GM19467 (cell line): ENCODE measurements at regions not wholly inside any gene's neighbourhood (a gene's known extent, or its start where the extent isn't known, plus 50 kb on each side); places are given as distances from the start of the nearest gene placed in this dataset.
"Not testable (repeated sequence)": the region's sequence is repeated elsewhere in the genome, so short reads cannot be mapped to it uniquely, and the experiment has no call there.

Experiments used
- ATAC-seq: cut with Tn5 transposase; IDR thresholded peaks from one replicate; pipeline ENCODE4 v1.9.1; 2021; ENCODE audit warnings: mild to moderate bottlenecking, moderate library complexity; ENCODE audit not compliant: unreplicated experiment

DNA sequence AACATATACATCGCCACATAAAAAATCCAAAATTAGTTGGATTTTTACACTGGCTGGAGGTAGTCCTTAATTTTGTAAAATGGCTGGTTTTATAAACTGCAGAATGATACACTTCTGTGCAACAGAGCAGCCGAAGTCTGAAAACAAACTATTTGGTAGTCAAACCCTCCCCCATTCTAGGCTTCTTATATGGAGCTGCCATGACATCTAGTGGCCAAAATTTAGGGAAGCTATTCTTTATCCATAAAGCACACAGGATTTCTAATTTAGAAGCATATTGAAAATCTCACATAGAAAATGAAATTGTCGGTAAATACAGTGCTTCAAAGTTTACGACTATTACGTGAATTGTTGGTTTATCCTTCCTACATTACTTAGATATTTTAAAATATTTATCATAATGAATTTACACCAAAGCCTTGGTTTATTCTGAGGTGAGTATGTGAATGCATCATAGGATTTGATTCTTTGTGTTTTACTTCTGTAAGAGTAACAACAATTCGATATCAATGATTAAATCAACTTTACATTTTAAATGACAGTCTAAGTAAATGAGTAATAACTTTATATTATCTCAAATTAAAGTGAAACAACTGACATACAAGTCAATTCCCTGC, 113.4 kb upstream of the FAM241A start:
- no peak for ATAC-seq

DNA sequence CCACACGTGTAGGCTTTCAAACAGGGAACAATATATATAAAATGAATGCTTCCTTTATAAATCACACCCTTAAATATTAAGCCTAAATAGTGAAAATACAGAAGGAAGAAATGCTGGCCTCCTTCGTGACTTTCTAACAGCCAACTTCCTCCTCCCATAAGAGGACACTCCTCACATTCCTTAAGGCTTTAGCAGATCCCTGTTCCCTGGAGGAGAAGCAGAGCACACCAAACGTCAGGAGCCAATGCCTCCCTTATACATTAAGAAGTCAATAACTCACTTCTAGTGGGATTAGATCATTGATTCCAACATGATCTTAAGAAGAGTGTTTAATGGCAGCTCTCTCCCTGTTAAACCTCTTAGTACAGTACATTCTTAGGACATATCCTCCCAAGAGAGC, 108.4 kb upstream of the FAM241A start:
- ATAC-seq = no peak

DNA sequence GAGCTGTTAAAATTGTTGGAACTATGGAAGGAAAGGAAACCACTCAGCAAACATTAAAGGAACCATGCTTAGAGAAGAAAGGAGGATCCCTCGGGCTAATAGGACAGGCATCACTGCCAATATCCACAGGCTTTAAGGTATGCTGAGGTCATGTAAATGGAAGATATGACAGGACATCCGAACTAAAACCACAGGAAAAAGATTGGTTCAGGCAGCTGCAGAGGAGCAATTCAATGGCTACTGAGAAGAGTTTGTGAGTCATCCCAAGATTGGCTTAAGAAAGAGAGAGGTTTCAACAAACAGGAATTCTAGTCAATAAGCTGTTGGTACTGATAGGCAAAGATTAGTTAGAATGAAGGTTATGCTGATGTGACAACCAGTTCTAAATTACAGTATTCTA, 106.4 kb upstream of the FAM241A start:
- ATAC-seq = no peak

DNA sequence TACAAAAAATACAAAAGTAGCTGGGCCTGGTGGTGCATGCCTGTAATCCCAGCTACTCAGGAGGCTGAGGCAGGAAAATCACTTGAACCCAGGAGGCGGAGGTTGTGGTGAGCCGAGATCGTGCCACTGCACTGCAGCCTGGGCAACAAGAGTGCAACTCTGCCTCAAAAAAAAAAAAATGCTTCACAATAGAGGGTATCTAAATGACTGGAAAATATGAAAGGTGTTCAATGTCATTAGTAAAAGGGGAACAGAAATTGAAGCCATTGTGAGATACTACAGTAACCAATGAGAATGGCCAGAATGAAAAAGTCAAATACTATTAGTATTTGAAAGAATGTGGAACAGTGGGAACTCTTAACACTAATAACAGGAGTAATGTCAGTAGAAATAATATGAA, 96.1 kb upstream of the FAM241A start:
- ATAC-seq = not testable (repeated sequence)

DNA sequence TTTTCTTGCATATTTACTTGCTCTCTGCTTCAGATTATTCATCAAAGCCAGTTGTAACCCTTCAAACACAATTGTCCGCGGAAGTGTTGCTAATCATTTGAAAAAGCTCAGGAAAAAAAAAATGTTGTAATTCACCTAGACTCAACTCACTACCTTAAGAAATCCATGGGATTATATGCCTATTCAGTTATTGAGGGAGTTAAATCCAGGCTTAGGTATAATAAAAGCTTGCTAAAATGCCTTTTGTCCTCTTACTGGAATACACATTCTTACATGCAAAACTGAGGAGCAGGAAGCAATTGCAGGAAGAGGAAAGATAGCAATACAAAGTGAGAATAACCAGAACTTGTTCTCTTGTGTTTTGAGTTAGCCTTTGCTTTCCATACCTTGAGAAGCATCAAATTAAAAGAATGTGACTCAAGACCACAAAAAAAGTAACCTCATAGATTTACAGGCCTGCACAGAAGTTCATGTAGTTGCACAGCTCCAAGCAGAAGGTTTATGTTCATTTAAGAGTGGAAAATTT, 91.4 kb upstream of the FAM241A start:
- ATAC-seq = no peak

DNA sequence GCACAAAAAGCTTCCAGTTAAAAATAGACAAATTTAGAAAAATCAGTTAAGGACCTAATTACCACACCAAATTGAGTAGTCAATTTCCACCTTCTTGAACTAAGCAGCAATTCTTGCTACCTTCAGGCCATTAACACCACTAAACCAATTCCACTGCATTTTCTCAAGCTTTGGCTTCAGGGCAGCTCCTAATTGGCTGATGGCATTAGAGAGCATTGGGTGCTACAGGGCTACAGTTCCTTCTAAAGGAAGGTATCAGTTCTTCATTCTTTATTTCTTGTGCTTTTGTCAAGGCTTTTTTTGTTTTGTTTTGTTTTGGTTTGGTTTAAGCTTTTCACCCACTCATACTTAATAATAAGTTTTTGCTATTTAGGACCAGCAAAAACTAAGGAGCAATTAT, 90.2 kb upstream of the FAM241A start:
- ATAC-seq = no peak

DNA sequence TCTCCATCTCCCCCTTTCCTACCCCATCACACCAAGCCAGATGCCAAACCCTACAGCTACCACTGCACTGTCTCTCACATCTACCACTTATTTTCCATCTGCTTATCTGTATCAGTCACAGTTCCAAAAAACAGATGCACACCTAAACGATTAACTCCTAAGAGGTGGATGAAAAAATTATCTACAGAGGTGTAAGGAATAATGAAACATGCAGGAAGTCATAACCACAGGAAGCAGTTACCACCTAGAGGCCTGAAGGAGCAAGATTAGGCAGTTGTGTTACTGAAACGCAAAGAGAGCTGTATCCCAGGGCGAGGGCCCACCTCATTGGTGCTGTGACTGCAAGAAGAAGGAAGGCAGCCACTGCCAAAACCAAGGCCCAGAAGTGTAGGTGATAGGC, 87.8 kb upstream of the FAM241A start:
- ATAC-seq = no peak

DNA sequence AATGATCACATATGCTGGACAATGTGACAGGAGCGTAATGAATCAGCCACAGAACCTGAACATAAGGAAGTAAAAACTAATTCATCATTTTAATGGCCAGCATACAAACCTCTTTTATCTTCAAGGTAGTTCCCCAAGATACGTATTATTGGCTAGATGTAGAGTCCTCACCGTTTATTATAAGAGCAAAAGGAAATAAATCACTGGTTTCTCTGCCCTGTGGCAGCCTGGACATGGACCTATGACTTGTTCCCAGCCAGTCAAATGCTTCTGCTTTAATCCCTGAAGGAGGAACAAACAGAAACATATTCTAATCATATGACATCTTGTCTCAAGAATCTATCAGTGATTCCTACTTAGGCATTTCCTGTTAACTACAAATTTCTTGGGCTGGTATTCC, 86.8 kb upstream of the FAM241A start:
- ATAC-seq = no peak

DNA sequence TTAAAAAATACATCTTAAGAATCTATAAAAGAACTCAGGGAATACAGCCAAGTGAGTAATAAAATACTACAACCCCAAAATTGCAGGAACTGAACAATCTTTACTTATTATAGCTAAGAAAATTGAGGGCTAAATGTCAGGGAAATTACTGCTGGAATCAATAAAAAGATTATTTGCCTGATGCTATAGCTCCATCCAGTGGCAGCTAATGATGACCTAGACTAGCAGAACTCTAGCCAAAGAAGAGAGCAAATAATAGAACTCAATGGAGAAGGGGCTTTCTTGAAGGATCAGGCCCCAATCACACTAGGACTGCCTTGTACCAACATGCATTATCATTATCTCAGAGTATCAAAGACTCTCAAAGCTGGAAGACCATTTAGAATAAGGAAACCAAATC, 85.0 kb upstream of the FAM241A start:
- no peak for ATAC-seq

DNA sequence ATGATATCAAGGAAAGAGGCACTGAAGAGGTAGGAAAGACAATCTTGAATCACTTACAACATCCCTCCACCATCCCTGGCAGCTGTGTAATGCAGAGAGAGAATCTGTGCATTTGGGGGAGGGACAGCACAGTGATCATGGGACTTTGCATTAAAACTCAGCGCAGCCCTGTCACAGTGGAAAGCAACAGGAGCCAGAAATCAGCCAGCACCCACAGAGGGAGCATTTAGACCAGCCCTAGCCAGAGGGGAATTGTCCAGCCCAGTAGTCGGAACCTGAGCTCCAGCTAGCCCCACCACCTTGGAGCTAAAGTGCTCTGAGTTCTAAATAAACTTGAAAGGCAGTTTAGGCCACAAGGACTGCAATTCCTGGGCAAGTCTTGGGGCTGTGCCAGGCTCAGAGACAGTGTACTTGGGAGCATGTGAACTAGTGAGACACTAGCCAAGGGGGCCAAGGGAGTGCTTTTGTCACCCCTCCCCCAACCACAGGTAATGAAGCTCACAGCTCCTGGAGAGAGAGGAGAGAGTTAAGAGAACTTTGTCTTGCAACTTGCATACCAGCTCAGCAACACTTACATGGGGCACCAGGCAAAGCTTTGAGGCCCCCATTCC, 83.9 kb upstream of the FAM241A start:
- no peak for ATAC-seq

DNA sequence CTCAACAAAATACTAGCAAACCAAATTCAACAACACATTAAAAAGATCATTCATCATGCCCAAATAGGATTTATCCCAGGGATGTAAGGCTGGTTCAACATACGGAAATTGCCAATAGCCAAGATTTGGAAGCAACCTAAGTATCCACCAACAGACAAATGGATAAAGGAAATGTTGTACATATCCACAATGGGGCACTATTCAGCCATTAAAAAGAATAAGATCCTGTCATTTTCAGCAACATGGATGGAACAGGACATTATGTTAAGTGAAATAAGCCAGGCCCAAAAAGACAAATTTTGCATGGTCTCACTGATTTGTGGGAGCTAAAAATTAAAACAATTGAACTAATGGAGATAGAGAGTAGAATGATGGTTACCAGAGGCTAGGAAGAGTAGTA, 82.0 kb upstream of the FAM241A start:
- no peak for ATAC-seq

DNA sequence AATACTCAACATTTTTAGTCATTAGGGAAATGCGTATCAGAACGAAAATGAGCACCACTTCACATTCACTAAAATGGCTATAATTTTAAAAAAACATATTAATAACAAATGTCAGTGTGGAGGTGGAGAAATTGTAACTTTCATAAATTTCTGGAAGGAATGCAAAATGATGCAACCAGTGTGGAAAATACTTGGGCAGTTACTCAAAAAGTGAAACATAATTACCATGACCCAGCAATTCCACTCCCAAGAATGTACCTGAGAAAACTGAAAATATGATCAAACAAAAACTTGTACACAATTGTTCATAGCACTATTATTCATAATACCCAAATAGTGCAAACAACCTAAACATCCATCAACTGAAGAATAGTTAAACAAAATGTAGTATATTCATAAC, 76.1 kb upstream of the FAM241A start:
- no peak for ATAC-seq

DNA sequence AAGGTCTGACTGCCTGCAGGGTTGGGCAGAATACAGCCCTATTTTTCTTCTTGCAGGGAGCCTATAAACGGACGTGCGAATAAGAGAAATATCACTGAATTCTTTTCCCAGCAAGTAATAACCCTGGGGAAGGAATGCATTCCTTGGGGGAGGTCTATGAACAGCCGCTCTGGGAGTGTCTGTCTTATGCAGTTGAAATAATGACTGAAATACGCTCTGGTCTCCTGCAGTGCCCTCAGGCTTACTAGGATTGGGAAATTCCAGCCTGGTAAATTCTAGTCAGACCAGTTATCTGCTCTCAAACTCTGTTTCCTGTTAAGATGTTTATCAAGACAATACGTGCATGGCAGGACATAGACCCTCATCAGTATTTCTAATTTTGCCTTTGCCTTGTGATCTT, 72.1 kb upstream of the FAM241A start:
- no peak for ATAC-seq

DNA sequence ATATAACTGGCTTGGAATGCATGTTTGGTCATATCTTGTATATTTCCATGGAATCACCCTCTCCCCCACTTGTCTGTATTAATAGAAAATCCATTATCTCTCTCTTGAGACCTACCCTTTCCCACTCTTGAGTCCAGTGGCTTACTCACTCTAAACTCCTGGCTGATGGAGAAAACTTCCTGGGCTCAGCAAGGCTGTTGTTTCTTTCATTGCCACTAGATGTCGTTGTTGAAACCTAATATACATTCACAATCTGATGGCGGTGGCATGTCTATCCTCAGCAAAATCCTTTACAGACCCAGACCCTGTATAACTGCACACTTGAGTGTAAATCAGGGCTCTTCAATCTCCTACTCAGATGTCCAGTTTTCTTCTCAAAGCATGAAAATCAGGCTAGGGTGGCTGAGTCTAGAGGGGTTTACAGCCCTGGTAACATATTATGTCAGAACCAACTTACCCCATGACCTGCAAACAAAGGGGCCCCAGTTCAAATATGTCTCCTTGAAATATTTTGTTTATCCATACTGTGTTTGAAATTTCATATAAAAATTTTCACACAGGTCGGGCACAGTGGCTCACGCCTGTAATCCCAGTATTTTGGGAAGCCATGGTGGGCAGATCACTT, 70.0 kb upstream of the FAM241A start:
- peak; percentile 88 for ATAC-seq

DNA sequence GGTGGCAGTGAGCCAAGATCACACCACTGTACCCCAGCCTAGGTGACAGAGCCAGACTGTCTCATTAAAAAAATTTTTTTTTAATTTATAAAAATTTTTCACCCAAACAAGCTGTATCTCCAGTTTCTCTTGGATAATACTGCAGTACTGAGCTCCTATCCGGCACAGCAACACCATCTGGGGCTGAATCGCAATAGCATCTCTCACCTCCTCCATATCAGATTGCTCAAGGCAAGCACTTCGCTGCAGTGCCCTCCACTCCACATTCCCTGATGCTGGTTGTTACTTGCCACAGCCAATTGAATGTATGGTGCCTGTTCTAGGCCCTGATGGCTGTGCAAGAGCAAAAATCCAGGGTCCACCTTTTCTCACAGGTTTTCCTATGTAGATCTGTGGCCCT, 69.3 kb upstream of the FAM241A start:
- no peak for ATAC-seq

DNA sequence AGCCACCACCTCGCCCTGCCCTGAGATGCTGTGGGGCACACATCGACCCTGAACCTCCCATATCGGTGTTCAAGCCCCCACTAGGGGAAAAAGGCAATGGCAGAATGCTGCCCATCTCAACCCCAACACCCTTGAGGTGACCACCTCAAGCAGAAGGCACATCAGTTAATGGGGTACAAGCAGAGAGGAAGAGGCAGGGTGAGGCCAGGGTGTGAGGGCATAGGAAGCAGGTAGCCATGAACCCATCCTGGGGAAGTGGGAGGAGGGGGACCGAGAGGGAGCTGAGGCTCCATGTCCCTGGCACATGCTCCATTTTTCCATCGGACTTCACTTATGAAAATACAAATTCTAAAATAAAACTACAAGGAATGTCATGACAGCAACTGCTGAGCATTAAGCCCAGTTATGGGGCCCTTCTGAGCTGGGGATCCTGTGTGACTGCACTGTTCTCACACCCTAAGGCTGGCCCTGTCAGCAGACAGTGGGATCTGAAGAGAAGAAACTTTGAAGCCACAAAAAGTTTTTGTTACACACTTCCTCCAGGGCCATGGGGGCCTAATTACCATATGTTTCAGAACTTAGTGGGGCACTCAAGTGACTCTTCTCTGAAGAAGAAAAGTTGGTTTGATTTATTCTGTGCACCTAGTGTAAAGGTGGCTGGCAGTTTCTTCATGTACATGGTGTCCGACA, 68.2 kb upstream of the FAM241A start:
- no peak for ATAC-seq

DNA sequence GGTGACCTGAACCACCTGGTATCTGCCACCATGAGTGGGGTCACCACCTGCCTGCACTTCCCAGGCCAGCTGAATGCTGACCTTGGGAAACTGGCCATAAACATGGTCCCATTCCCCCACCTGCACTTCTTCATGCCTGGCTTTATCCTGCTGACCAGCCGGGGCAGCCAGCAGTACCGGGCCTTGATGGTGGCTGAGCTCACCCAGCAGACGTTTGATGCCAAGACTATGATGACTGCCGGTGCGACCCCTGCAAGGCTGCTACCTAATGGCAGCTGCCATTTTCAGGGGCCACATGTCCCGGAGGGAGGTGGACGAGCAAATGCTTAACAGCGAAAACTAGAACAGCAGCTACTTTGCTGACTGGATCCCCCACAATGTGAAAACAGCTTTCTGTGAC, 67.5 kb upstream of the FAM241A start:
- no peak for ATAC-seq

DNA sequence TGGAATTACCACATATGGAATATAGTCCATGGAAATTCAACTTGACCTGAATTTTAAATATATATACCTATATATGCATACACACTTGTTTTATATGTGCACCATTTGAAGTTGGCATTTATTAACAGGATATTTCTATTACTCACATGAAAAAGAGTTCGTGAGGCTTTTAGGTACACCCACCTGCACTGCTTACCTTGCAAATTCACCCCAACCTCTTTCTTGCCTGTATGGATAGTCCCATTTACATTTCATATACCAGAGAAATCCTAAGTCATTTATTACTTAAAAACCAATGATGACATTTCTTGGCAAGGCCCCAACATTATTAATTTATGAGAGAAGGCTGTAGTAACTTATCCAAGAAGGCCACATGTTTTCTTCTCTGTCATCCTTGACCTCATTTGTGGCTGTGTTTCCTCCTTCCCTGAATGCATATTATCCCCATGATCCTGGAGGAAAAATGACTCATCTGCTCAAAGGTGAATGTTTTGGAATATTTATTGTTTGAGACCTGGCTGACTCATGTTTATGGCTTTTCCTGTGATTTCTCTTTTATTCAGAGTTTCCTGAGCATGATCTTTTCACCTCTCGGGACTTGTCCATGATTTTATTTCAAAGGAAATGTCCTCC, 62.2 kb upstream of the FAM241A start:
- no peak for ATAC-seq

DNA sequence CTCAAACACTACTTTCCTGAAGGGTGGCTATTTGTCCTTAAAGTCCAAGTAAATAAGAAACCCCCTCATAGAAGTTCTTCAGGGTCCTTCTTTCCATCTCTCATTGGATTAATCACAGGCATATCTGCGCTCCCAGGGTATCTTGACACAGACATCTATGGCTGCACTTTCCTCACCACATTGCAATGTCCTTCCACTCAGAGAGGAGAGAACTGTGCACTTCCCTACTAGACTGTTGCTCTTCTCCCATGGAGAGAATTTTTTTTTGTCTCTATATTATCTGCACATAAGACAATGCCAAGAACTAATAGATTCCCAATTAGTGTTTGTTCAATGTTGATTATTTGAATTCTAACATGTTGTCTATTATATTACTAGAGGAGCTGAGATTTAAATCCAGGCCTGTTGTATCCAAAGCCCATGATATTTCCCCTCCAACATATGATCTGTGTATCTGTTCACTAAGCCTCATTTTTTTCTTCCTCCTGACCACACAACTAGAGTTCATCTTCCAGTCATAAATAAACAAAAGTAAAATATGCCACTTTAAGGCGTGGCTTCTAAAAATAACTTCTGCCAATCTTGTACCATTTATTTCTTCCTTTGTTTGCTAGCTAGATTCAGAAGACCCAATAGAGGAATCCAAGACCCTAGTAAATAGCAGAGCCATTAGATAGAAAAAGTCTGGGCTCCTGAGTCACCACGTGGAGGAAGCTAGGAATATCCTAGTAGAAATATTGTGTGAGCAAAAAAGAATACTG, 61.5 kb upstream of the FAM241A start:
- ATAC-seq = no peak

DNA sequence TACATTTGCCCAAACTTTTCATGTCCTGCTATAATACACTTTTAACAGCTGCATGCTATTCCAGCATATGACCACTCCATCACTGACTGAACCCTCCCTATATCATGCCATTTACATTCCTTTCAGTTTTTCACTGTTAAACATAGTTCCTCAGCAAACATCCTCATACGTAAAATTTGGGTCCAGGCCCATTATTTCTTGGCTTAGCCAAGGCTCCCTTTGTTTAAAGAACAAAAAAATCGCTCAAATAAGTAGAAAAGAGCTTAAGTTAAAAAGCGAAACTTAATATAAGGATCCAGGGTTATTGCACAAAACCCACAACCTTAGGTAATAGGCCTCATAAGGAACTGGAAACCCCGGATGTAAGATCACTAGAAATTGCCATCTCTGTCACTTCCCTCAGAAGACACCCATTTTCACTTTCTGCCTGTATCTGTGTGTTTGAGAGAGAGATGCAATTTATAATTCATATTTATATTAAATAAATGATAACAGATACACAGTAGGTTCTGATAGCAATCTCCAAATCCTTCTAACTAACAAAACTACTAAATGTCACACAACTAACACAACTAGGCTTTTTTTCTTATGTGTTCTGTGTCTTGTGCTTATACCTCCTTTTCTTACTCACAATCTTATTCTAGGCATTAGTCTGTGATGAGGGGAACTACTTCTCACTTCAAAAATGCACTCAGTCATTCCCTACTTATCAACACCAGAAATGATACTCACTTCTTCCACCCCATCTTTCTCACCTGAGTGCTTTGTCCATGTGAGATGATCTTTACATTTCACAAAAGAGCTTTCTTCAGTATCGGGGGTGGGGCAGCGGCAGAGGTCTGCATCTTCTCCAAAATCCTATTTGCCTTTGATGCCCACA, 59.9 kb upstream of the FAM241A start:
- ATAC-seq = no peak
